ENCODE measurements at regions not wholly inside any gene's neighbourhood (a gene's known extent, or its start where the extent isn't known, plus 50 kb on each side); places are given as distances from the start of the nearest gene placed in this dataset.
"Not testable (repeated sequence)": the region's sequence is repeated elsewhere in the genome, so short reads cannot be mapped to it uniquely, and the experiment has no call there.

DNA sequence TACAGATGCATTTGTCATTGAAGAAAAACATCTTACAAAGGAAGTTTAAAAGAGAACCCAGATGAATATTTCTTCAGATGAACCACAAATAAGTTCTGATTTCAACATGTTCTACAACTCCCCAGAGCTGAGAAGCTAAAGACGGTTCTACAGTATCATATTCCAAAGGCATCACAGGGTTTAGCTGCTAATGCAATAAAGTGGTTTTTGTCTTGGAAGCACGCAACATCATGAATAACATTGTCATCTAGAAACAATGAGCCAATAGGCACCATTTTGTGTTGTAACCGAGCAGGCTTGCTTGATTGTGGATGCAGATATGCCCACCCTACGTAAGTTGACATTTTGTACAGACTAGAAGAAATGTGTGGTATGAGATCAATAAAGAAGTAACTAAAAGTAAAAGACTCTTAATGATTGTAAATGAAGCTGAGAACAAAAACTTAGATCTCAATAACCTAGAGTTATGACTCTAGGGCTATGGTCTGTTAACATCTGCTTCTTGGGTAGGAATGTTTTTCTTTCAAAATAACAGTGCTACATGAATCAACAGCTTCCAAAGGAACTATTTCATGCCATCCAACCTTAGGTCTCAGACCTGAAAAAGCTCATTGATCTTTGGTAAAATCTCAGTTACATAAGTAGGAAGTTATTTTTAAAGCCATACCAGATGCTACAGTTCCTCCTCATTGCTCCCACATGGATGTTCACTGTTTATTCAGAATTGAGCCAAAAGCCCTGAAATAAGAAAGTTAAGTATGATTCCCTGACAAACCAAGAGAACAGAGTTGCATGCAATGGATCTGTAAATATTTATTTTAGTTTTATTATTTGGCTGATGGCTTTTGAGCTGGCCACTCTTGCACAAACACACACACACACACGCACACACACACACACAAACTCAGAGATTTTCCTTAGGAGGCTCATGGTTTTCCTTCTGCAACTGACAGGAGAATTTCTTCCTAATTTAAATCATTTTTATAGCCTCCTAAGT lies 118.7 kb upstream of the SLCO6A1 start:
- no peak for DNase-seq

DNA sequence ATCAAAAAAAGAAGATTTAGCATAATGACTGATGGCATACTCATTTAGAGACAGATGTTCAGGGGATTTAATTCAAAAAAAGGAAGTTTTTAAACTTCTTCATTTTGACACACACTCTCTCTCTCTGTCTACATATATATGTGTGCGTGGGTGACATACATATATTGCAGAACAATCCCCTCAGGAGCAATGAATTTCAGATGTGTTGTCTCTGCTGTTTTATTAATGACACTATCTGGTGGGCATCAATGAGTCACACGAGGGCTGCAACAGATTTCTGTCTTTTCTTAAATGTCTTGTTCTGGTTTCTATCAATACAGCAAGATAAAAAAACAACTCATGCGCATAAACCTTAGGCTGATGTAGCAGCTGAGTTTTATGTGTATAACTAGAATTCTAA lies 123.5 kb upstream of the SLCO6A1 start:
- no peak for DNase-seq

GRCh38 chr5:102623329-102624065 lies 124.7 kb upstream of the SLCO6A1 start:
- no peak for DNase-seq

DNA sequence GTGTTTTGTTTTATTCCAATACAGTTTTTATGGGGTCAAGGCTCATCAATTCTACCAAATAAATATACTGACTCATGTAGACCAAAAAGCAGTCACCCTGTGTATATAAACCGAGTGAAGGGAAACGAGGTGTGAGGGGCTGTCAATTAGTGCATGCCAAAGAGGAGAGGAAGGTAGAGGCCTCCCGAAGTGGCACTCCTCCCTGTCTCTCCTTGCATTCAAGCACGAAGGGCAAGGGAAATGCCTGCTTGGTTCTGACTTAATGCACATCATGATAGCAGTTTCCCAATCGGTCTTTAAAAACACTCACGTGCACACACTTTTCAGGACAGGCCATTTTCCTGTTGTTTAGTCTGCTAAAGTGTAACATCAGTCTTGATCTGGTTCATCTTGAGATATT lies 125.6 kb upstream of the SLCO6A1 start:
- no peak for DNase-seq

GRCh38 chr5:102625468-102625867 lies 126.7 kb upstream of the SLCO6A1 start:
- DNase-seq = no peak

DNA sequence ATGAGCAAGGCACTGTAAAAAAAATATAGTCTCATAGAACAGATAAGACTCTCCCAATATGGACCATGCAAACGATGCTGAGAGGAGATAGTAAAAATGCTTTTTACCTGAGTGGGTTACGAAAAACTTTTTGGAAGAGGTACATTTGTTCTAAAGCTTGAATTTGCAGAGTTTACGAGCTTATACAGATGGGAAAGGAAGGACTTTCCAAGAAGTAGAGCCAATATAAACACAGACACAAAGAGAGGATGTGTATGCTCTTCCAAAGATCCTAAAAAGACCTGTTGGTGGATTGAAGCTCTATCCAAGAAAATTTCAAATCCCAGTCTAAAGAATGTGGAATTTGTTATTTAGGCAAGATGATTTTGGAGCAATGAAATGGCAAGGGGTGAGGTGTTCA lies 127.1 kb upstream of the SLCO6A1 start:
- DNase-seq = no peak

DNA sequence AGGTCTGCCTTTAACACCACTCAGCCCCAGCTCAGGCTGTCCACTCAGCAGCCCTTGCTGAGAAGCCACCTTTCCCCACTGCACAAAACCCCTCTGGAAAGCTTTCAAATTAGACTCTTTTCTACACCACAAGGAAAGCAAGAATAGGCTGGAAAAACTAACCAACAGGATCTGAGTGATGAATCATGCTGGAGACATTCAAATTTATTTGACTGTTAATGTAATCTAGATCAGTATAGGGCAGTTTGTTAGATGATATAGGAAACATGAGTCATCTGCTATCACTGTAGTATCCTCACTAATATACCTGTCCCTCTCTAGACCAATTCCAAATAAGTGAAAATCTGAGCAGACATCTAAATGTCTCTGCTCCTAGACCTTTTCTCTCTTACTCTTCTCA lies 127.8 kb upstream of the PAM start:
- no peak for DNase-seq

DNA sequence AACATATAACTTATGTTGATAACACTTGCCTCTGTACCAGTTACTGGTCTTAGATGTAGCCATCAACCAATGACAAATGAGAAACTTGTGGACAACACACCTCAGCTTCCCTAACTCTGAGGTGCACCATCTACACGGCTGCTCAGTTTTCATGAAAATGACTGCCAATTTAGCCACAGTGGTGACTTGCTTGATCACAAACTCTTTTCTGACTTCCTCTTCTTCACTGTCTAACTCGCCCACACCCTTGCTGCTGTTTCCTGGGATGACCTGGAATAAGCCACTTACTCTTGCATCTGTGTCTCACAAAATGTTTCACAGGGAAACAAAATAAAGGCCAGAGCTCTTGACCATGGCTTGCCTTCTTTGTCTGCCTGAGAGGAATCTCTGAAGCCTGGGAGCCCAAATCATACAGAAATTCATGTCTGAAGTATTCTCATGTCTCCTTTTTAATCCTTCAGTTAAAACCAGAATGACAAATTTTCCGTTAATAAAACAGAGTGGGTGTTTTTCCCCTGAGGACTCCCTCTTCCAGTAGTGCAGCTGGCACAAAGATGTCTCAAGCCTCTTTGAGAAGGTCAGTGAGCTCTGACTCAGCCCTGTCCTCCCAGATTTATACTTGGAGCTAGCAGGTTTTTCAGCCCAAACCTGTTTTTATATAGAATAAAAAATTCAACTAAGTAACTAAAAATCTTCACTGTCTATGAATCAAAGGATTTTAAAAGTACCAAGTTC lies 126.5 kb upstream of the PAM start:
- DNase-seq = no peak

DNA sequence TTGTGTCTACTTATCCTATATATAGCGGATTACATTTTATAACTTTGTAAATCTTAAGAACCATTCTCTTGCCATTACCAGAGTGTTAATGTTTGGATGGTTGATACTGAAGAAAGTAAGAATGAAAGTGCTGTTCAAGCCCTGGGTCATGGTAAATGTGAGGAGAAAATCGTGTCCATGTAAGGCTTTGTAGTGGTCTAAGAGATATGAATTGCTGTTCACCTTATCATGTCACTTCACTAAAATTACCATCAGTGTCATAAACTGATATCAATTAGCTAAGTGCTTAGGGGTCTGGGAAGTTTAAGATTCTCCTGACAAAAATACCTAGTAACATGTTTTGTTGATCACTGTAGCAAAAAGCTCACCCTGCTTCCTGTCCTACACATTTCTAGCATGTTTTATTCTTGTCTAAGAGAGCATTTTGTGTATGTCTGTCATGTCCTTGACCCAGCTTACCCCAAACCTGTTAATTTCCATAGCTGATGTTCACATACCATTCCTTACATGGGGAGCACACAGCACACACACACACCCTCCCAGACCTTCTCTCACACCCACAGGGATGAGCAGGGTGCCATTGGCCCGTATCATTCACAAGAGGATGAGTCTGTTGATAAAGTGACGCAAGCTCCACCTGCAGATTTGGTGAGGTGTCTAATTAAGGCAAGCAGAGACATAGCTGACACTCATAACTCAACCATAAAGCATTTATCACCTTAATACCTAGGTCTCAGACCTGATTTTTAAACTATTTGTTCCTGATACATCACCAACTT lies 125.1 kb upstream of the PAM start:
- no peak for DNase-seq

DNA sequence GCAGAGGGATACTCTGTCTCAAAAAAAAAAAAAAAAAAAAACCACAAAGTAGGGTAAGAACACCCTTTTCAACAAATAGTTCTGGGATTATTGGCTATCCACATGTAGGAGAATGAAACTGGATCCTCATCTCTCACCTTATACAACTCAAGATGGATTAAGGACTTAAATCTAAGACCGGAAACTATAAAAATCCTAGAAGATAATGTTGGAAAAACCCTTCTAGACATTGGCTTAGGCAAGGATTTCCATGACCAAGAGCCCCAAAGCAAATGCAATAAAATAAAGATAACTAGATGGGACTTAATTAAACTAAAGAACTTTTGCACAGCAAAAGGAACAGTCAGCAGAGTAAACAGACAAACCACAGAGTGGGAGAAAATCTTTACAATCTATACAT lies 119.7 kb upstream of the PAM start:
- not testable (repeated sequence) for DNase-seq

DNA sequence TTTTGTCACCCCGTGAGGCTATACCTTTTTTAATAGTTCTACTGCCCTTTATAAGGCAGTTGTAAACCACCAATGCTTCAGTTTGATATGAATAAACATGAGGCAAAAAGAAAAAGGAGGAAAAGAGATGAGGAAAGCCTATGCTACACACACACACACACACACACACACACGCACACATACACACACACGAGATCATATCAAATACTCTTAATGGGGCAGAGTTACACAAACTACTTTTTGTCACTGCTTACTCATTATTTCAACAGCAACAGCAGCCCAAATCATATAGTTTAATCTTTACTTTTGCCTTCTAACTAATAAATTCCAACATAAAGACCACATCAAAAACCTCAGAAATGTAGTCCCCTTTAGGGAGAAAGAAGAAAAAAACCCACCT lies 116.8 kb upstream of the PAM start:
- no peak for DNase-seq

DNA sequence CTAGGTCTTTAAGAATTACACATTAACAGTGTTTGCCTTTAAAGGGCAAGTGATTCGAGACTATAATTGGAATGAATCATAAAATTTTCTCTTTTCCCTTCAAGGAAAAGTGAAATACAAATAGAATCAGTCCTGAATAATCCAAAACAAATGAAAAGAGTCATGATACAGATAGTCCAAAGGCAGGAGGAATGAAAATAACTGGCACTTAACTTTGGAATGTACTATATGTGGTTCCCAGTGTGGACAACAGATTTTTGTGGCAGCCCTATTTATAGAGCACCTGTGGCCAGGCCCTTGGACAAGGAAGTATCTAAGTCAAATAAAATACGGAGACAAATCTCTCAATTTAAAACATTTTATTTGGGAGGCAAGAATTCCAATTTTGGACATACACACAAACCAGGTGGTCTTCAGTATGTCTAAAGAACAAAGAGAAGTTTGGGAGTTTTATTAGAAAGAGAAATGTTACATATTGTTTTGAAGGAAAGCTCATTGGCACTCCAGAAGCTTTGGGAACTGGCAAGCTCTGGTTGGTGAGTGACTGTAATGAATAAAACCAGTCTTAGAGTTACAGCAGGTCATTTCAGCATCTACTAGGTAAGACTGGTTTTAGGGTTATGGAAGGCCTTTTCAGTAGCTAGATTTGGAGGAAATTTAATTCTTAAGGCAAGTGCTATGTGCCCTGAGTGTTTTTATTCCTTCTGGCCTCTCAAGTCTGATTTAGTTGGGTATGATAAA lies 116.0 kb upstream of the PAM start:
- DNase-seq = no peak

DNA sequence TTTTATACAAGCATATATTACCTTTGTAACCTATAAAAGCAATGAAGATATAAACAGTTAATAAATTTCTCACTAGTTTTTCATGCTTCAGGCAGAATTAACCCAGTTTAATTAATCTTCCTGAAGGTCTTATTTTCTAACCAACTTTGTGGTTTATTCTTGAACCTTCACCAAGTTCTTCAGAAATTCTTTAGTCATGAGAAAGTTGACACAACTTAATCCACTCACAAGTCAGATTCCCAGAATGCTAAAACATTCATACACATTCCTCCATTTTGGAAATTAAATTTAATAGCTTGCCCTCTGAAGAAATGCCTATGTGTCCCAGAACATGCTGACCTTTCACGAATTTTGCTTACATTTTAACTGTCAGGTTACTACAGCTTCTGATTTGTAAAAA lies 105.4 kb upstream of the PAM start:
- no peak for DNase-seq

DNA sequence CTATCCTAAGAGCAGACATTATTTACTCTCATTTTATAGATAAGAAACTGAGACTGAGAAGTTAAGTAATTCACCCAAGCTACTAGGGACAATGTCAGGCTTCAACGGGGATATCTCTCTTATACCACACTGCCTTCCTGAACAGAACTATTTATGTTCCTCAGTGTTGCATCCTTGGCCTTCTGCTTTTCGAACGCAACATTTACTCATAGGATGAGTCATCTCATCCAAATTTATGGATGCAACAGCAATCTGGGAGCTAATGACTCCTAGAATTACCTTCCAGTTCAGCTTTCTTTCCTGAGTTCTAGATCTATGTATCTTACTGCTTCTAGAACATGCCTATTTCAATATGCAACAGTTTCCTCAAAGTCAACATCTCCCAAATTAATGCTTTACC lies 103.6 kb upstream of the PAM start:
- DNase-seq = no peak

- no peak for DNase-seq
Measured at GRCh38 chr5:102654559-102655349, 100.4 kb upstream of the PAM start.

DNA sequence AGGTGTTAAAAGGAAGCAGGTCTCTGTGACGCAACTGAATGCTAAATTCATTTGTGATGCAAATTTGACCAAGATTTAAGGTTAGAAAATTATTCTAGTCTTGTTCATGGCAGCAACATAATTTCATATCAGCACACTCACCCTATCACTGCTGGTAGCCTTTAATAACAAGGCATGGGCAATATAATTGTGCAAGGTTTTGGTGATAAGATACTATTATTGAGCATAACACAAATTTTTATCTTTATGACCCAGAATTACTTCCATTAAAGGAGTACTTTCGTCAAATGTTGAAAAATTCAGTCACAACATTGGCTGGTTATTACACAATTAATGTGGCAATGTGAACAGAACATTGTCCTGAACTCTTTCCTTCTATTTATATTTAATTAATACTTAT lies 96.0 kb upstream of the PAM start:
- no peak for DNase-seq

GRCh38 chr5:102660111-102660510 lies 95.0 kb upstream of the PAM start:
- DNase-seq = no peak

DNA sequence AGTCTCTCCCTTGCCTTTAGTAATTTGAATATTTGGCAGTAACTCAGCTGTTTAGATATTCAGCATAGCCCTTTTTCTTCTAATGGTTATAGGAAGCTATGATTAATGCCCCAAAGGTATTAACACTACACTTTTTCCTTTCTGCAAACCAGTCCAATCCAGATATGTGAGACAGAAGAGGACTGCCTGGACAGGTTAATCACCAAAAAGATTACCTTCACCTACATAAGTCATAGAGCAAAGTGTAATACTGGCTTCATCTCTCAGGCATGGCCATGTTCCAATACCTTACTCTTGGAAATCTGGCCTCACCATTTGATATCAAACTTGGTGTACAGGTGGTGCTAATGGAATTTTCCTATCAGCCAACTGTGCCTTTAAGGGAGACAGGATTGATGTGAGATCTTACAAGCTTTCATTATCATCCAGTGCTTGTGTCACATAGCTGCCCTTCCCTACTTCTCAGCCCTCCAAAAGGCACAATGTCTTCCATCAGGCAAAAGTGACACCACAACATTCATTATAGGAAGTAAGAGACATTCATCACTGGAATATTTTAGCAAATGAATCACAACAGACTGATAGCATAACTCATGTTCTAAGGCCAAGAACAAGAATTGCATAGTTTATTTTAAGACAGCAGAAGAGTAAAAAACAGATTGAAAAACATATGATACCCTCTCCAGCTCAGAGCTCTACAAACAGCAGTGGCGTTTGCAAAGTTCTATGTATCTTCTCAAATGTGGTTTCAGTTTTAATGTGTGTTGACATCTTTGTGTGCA lies 91.2 kb upstream of the PAM start:
- DNase-seq = no peak

DNA sequence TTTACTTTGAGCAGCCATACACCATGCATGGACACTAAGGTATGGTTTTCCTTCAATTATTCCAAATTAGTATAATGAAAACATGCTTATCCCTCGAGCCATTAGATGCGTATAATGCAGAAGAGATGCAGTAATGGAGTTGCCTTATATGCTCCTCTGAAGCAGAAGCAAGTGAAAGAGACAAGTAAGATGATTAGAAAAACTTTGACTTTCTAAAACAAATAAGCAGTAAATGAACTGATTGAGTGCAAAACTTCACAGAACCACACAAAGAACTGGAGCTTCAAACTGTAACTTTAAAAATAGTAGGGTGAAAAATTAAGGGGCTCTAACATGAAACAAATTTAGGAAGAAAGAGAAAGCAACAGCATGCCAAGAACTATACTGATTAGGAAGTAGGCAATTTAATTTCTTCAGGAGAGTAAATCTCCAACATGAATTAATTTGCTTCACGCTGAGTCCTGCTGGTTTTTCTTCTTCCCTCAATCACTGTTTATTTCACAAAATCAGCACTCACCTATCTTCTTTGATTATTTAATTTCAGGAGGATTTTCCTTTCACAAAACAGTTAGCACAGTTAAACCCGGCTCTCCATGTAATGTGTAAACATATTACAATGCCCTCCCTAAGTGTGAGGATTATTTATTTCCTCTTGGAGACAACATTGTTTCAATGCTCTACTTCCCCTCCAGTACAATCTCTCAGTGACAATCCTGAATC lies 90.3 kb upstream of the PAM start:
- no peak for DNase-seq
